Osteoblast (primary cell): ENCODE measurements at regions not wholly inside any gene's neighbourhood (a gene's known extent, or its start where the extent isn't known, plus 50 kb on each side); places are given as distances from the start of the nearest gene placed in this dataset.

ENCODE experiments used
- DNase-seq: peaks from one replicate; pipeline ENCODE4 v3.0.0; 2011; ENCODE audit warnings: low spot score, mixed read lengths; ENCODE audit not compliant: insufficient read length; ENCODE audit errors: missing footprints
- H2AFZ ChIP-seq: 2 replicates; pipeline ENCODE4 v1.6.0; 2011; ENCODE audit warnings: mild to moderate bottlenecking, low read length
- H3K27ac ChIP-seq: 2 replicates; pipeline ENCODE4 v1.5.1; 2011; ENCODE audit warnings: mild to moderate bottlenecking, low read depth, low read length, moderate library complexity
- H3K27me3 ChIP-seq: 2 replicates; pipeline ENCODE4 v1.6.0; 2012; ENCODE audit warnings: mild to moderate bottlenecking, control low read depth, inconsistent platforms, low read length, moderate library complexity; ENCODE audit not compliant: insufficient read depth
- H3K36me3 ChIP-seq: 2 replicates; pipeline ENCODE4 v1.5.1; 2011; ENCODE audit warnings: mild to moderate bottlenecking, low read length, control low read depth, moderate library complexity; ENCODE audit not compliant: insufficient read depth
- H3K4me1 ChIP-seq: 2 replicates; pipeline ENCODE4 v1.5.1; 2011; ENCODE audit warnings: mild to moderate bottlenecking, low read length, control low read depth, moderate library complexity; ENCODE audit not compliant: insufficient read depth
- H3K4me2 ChIP-seq: 2 replicates; pipeline ENCODE4 v1.6.0; 2011; ENCODE audit warnings: mild to moderate bottlenecking, low read length; ENCODE audit not compliant: insufficient read depth
- H3K4me3 ChIP-seq: fragments of 200-600 bp; sonication (generic); 3 replicates; pipeline ENCODE4 v1.5.1; 2012; ENCODE audit warnings: mild to moderate bottlenecking, low read length, inconsistent platforms; ENCODE audit not compliant: insufficient read depth
- H3K79me2 ChIP-seq: 2 replicates; pipeline ENCODE4 v1.6.0; 2012; ENCODE audit warnings: mild to moderate bottlenecking, low read length, control low read depth, inconsistent platforms; ENCODE audit not compliant: insufficient read depth
- H3K9me3 ChIP-seq: 2 replicates; pipeline ENCODE4 v1.5.1; 2011; ENCODE audit warnings: low read depth, low read length, control low read depth
- H4K20me1 ChIP-seq: 2 replicates; pipeline ENCODE4 v1.6.0; 2012; ENCODE audit warnings: mild to moderate bottlenecking, low read length, control low read depth; ENCODE audit not compliant: insufficient read depth
- CTCF ChIP-seq: IDR thresholded peaks from 2 replicates; pipeline ENCODE4 v1.5.1; 2011; ENCODE audit warnings: mild to moderate bottlenecking, low read depth, low read length, moderate library complexity; ENCODE audit errors: extremely low read depth

GRCh38 chr14:98977451-98977850 is 294.5 kb downstream of the BCL11B start:
- Histone ChIP-seq H3K27ac (no peak overlapping the region), H3K4me3 (no peak overlapping the region), H4K20me1 (no peaks in the 10 kb centered on the region), H2AFZ (no peak overlapping the region), H3K36me3 (no peaks in the 10 kb centered on the region), H3K79me2 (no peaks in the 10 kb centered on the region), H3K27me3 (no peaks in the 10 kb centered on the region), H3K4me1 (no peaks in the 10 kb centered on the region), H3K9me3 (no peaks in the 10 kb centered on the region), H3K4me2 (no peak overlapping the region)
- TF ChIP-seq CTCF: no peak
- DNase-seq: no peak

GRCh38 chr14:98982986-98983385 is 289.0 kb downstream of the BCL11B start:
- H4K20me1 ChIP-seq: no peaks in the 10 kb centered on the region
- H3K4me2 ChIP-seq: no peak overlapping the region
- H3K36me3 ChIP-seq: no peaks in the 10 kb centered on the region
- H3K27ac ChIP-seq: no peak overlapping the region
- no peak for TF ChIP-seq CTCF
- H3K4me3 ChIP-seq: no peak overlapping the region
- DNase-seq: no peak
- no peaks in the 10 kb centered on the region for H3K4me1 ChIP-seq
- H2AFZ ChIP-seq: no peak overlapping the region
- no peaks in the 10 kb centered on the region for H3K79me2 ChIP-seq
- H3K9me3 ChIP-seq: no peaks in the 10 kb centered on the region
- H3K27me3 ChIP-seq: no peaks in the 10 kb centered on the region

- Histone ChIP-seq H4K20me1 (no peaks in the 10 kb centered on the region), H3K4me1 (no peaks in the 10 kb centered on the region), H3K27me3 (no peaks in the 10 kb centered on the region), H2AFZ (no peak overlapping the region), H3K4me2 (no peak overlapping the region), H3K36me3 (no peaks in the 10 kb centered on the region), H3K79me2 (no peaks in the 10 kb centered on the region), H3K9me3 (no peaks in the 10 kb centered on the region), H3K4me3 (no peak overlapping the region), H3K27ac (no peak overlapping the region)
- DNase-seq: no peak
- TF ChIP-seq CTCF: no peak
Observed at GRCh38 chr14:98984027-98984718, 287.8 kb downstream of the BCL11B start.

- Histone ChIP-seq H2AFZ (no peak overlapping the region), H3K36me3 (no peaks in the 10 kb centered on the region), H3K4me2 (no peak overlapping the region), H3K79me2 (no peaks in the 10 kb centered on the region), H3K27ac (no peak overlapping the region), H4K20me1 (no peaks in the 10 kb centered on the region), H3K4me1 (no peaks in the 10 kb centered on the region), H3K27me3 (no peaks in the 10 kb centered on the region), H3K4me3 (no peak overlapping the region), H3K9me3 (no peaks in the 10 kb centered on the region)
- no peak for DNase-seq
- no peak for TF ChIP-seq CTCF
Observed at GRCh38 chr14:98984719-98985041, 287.3 kb downstream of the BCL11B start.
